ENCODE measurements at regions not wholly inside any gene's neighbourhood (a gene's known extent, or its start where the extent isn't known, plus 50 kb on each side); places are given as distances from the start of the nearest gene placed in this dataset.

DNA sequence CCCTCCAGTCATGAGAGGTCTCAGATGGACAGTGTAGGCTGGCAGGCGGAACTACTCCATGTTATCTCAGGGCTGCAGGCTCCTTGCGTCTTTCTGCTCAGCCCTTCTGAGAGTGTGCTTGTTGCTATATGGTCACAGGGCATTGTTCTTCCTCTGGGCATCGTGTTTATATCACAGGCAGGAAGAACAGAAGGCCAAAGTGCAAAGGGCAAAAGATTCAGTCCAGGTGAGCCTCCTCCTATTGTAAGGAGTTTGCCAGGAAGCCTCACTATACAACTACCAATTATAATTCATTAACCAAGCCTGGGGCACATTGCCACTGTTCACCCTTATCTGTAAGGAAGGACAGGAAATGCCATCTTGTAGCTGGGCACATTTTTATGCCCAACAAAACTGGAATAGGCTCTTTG is 195.5 kb upstream of the KITLG start:
- no peak for TF ChIP-seq EZH2 (IDR thresholded peaks at IDR 0.05; ENCODE audit: borderline replicate concordance, low read length)
- TF ChIP-seq, protein P1, sequence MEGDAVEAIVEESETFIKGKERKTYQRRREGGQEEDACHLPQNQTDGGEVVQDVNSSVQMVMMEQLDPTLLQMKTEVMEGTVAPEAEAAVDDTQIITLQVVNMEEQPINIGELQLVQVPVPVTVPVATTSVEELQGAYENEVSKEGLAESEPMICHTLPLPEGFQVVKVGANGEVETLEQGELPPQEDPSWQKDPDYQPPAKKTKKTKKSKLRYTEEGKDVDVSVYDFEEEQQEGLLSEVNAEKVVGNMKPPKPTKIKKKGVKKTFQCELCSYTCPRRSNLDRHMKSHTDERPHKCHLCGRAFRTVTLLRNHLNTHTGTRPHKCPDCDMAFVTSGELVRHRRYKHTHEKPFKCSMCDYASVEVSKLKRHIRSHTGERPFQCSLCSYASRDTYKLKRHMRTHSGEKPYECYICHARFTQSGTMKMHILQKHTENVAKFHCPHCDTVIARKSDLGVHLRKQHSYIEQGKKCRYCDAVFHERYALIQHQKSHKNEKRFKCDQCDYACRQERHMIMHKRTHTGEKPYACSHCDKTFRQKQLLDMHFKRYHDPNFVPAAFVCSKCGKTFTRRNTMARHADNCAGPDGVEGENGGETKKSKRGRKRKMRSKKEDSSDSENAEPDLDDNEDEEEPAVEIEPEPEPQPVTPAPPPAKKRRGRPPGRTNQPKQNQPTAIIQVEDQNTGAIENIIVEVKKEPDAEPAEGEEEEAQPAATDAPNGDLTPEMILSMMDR (conservative IDR thresholded peaks at IDR 0.05 in 1 of 2, IDR thresholded peaks at IDR 0.05 in 1 of 2; ENCODE audit: extremely low read depth in 1 of 2, insufficient read depth in 1 of 2, low read depth in 1 of 2, low read length in 2 of 2), result no peak

Data from mammary epithelial cell (primary cell).